T-helper 9 cell (primary cell): ENCODE measurements at regions not wholly inside any gene's neighbourhood (a gene's known extent, or its start where the extent isn't known, plus 50 kb on each side); places are given as distances from the start of the nearest gene placed in this dataset.

ENCODE experiments used
- DNase-seq: peaks from one replicate; pipeline ENCODE4 v3.0.0-alpha.2; 2020

DNA sequence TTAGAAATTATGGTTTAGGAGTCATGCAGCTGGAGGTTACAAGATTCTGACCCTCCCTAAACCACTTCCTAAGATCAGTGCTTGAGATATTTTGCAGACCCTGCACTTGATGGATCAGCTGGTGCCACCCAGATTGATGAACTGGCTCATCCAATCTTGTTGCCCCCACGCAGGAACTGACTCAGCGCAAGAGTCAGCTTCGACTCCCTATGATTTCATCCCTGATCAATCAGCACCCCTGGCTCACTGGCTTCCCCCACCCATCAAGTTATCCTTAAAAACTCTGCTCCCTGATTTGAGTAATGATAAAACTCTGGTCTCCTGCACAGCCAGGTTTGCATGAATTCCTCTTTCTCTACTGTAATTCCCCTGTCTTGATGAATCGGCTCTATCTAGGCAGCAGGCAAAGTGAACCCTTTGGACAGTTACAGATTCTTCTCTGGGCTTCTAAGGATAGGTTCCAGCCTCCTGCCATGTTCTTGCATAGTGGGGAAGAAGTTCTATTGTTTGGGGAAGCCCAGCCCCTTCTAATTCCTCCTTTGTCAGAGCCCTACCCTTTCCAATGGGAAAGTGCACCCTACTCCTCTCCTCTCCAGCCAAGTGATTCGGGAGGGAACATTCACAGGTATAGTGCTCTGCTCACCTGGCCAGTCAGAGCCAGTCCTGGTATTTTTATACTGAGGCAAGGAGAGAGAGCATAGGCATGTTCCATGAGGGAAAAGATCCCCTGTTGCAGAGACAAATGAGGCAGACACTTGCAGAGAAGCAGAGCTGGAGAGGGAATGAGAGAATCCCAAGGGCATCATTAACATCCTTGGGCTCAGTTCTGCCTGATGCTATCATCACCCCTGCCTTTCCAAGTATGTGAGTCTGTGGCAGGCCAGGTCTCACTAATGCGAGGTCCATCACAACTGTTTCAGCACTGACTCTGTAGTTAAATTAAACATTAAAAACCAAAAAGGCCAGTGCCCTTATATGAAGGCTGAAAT, 224.4 kb upstream of the GALNT17 start:
- DNase-seq = no peak

- no peak for DNase-seq
Observed at GRCh38 chr7:70913924-70914323, 218.0 kb upstream of the GALNT17 start.

GRCh38 chr7:70915067-70915466, 216.9 kb upstream of the GALNT17 start:
- no peak for DNase-seq

GRCh38 chr7:70919481-70920073, 212.4 kb upstream of the GALNT17 start:
- DNase-seq = no peak

DNA sequence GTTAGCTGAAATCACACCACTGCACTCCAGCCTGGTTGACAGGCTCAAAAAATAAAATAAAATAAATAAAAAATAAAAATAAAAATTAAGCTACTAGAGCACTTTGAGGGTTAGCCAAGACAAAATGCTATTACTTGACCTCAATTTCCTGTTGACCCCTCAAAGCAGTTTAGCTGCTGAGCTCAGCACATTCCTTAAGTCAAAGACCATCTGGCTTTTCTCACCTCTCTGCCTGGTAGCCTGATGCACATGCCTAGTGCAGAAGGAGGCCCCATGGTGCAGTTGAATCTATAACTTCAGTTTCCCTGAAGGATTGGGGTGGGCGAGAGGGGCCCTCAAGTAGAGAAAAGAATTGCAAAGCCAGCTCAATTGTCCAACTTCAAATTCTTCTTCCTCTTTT, 211.1 kb upstream of the GALNT17 start:
- no peak for DNase-seq

GRCh38 chr7:70923181-70923845, 208.6 kb upstream of the GALNT17 start:
- no peak for DNase-seq

GRCh38 chr7:70925411-70926115, 206.4 kb upstream of the GALNT17 start:
- DNase-seq = no peak

DNA sequence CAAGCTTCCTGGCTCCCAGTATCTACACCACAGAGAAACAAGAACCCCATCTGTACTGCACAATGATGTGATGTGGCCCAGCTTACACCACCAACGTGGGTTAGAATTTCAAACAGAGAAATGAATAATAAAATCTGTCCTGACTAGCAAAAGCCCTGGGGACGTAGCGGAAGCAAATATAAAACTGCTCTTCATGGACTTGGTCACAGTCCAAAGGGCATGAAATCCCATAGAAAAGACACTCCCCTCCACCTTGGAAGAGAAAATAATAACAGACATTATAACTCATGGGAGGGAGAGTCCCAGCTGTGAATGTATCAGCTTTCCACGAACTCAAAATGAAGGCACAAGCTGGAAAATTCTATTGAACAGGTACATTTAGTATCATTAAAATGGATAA, 205.3 kb upstream of the GALNT17 start:
- no peak for DNase-seq

DNA sequence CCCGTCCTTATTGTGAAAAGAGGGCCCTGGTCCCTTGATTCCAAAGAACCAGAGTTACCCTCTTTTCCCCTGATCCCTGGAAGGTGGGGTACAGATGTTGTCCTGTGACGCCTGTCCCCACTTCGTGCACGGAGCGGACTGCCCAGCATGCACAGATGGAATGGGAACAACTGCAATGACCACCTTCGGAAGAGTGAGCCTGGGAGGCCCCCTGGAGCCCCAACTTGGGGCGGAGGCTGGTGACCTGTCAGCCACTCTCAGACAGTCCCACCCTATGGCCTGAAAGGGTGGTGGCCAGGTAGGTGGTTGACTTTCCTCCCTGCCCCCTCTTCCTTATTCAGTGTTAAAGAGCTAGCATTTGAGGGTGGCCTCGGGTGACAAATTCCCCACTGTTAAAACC, 196.6 kb upstream of the GALNT17 start:
- DNase-seq = no peak

GRCh38 chr7:70935854-70936253, 196.1 kb upstream of the GALNT17 start:
- DNase-seq = no peak

DNA sequence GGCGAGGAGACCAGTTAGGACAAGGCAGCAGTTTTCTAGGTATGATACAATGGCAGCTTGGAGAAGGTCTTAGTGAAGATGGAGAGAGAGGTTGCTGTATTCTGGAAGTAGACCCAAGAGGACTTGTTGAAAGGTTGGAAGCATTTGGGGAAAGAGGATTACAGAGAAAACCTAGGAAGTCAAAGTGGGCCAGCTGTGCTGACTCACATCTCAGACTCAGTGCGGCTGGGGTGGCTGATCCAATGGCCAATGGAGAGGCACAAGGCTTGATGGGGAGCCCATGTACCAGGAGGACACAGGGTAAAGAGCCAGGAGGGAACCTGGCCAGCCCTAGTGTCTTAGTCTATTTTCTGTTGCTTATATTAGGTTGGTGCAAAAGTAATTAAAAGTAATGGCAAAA, 194.5 kb upstream of the GALNT17 start:
- no peak for DNase-seq

DNA sequence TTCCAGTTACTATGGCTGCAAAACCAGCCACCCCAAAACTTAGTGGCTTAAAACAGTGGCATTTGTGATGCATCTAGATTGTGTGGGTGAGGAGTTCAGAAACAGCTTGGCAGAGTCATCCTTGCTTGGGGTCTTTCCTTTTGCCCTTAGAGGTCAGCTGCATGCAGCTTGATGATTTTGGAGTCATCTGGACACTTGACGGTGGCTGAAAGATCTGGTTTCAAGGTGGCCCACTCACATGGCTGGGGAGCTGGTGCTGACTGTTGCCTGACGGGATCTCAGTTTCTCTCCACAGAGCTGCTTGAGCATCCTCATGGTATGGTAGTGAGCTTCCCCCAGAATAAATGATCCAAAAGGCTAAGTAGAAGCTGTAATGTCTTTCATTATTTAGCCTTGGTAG, 191.3 kb upstream of the GALNT17 start:
- DNase-seq = no peak

DNA sequence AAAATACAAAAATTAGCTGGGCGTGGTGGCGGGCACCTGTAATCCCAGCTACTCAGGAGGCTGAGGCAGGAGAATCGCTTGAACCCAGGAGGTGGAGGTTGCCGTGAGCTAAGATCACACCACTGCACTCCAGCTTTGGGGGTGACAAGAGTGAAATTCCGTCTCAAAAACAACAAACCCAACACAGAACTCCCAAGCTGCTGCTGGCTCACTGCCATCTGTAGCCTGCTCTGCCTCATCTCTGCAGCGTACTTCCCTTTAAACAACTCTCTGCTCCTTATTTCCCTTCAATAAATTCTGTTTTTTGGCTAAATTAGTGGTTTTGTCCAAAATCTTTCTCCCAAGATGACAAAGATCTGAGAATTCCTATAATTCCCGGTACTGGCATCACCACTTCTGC, 189.2 kb upstream of the GALNT17 start:
- no peak for DNase-seq

DNA sequence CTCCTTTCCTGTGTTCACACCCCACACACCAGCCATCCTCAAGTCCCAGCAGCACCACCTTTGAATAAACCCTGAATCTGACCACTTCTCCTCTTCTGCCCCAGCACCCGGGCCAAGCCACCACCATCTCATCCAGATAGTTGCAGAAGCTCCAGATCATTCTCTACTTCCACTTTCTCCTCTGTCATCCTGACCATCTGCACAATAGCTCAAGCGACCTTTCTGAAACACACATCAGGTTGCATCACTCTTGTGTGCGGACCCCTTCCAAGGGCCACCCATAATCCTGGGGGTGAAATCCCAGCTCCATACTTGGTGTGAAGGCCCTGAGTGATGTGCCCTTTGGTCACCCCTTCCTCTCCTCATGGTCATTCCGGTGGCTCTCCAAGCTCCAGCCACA, 187.4 kb upstream of the GALNT17 start:
- DNase-seq = no peak

- DNase-seq = no peak
Observed at GRCh38 chr7:70947181-70947580, 184.8 kb upstream of the GALNT17 start.

- DNase-seq = no peak
Observed at GRCh38 chr7:70949862-70950261, 182.1 kb upstream of the GALNT17 start.

DNA sequence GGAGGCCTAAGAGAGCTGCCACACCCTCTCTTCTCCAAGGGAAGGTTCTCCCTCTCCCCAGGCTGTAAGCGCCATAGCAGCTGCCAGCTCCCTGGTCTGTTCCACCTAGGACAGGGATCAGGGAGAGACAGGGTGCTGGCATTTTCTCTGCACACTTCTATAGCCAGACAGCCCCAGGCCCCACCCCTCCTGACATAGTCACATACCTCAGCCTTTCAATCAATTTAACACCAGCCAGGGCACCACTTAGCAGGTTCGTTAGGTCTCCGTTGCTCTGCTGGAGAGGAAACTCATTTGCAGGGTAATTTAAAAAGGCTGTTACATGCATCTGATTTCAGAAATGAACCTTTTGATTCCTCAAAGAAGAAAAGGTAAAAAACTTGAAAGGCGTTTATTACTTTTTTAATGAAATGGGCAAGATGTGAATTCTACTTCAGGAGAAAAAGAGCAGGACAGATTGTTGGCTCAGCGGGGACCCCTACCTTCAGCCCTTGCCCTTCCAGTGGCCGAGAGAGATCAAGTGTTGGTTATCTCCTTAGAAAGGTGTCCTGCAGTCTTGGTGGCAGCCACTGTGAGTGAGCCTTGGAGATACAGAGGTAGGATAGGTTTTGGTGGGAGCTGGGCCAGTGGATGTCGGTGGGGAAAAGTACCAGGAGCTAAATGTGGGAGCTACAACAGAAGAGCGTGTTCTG, 180.5 kb upstream of the GALNT17 start:
- DNase-seq = no peak

DNA sequence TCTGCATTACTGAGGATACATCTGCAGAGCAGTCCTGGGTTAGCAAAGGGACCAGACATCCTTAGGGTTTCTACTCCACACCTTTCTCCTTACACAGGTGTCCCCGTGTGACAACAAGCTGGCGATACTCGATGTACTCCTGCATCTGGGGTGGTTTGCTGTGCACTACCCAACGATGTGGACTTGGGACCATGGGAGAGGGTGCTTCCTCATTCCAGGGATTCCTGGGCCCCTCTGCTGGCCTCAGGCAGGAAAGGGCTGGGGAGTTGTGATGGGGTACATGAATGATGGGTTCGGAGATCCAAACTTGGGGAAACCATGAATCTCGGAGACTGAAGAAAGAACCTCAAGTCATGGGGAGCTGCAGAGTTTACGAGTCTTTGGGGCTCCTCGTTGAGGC, 179.6 kb upstream of the GALNT17 start:
- DNase-seq = no peak

- no peak for DNase-seq
Observed at GRCh38 chr7:70953331-70953741, 178.6 kb upstream of the GALNT17 start.

- no peak for DNase-seq
Observed at GRCh38 chr7:70953796-70954195, 178.1 kb upstream of the GALNT17 start.

GRCh38 chr7:70972693-70973092, 159.3 kb upstream of the GALNT17 start:
- DNase-seq = no peak

GRCh38 chr7:70975754-70976153, 156.2 kb upstream of the GALNT17 start:
- DNase-seq = no peak

DNA sequence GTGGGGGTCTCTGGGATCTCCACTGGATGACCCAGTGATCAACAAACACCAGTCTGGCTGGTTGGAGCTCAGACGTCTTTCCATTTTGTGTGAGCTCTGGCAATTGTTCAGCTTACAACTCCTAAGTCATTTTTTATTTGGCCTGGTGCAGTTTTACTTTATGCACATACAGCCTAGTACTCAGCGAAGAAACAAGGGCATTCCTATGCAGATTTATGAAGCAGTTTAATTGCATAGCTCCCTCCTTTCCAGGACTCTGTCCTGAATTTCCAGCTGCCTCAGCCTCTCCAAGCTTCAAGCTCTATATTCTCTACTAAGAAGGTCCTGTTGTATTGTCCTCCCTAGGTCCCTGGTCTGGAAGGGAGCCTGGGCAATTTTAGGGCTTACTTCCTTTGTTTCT, 145.6 kb upstream of the GALNT17 start:
- no peak for DNase-seq
